Right lobe of liver (tissue), 6 donors: ENCODE measurements at regions not wholly inside any gene's neighbourhood (a gene's known extent, or its start where the extent isn't known, plus 50 kb on each side); places are given as distances from the start of the nearest gene placed in this dataset.
"Not testable (repeated sequence)": the region's sequence is repeated elsewhere in the genome, so short reads cannot be mapped to it uniquely, and the experiment has no call there.

ENCODE experiments used
- ATAC-seq, 4 donors: fragments of 200-7000 bp; cut with Tn5 transposase; one replicate each; pipeline ENCODE4 v1.9.1; 2020; ENCODE audit warnings: mild to moderate bottlenecking in 4 of 4, moderate library complexity in 4 of 4
- DNase-seq, 3 donors: peaks; one replicate each; pipeline ENCODE4 v3.0.0-alpha.2; 2020
- H3K27ac ChIP-seq, 3 donors: fragments of 200-600 bp; one replicate each; pipeline ENCODE4 v1.8.0; 2022
- H3K27me3 ChIP-seq, 2 donors: fragments of 200-600 bp; one replicate each; pipeline ENCODE4 v1.8.0; 2022
- H3K36me3 ChIP-seq, 4 donors: fragments of 200-600 bp; sonication (generic) in 1 of 4; one replicate each; pipeline versions ENCODE4 v1.5.1 to v1.8.0; 2017 to 2022; ENCODE audit warnings: control low read depth in 1 of 4
- H3K4me1 ChIP-seq, 4 donors: fragments of 200-600 bp; sonication (generic) in 1 of 4; one replicate each; pipeline versions ENCODE4 v1.5.1 to v1.8.0; 2017 to 2022; ENCODE audit warnings: control low read depth in 1 of 4
- H3K4me3 ChIP-seq, 3 donors: fragments of 200-600 bp; one replicate each; pipeline ENCODE4 v1.8.0; 2022
- H3K9me3 ChIP-seq, 4 donors: fragments of 200-600 bp; sonication (generic) in 1 of 4; one replicate each; pipeline versions ENCODE4 v1.5.1 to v1.8.0; 2017 to 2022; ENCODE audit warnings: control low read depth in 1 of 4
- POLR2A ChIP-seq: fragments of 450-650 bp; IDR thresholded peaks from one replicate; pipeline ENCODE4 v1.6.1; 2017; ENCODE audit warnings: antibody characterized with exemption, mild to moderate bottlenecking
- WGBS: methylation state at CpG from one replicate; pipeline ENCODE4 v1.1.6; 2018; ENCODE audit warnings: low coverage, low lambda C conversion rate; ENCODE audit not compliant: insufficient coverage; ENCODE audit errors: missing lambda C conversion rate; 5-methylcytosine and 5-hydroxymethylcytosine counted together
- intact Hi-C, 2 donors: fragments of 100-400 bp; cut with DNase I; formaldehyde crosslinking; loops; one replicate each; pipeline versions ENCODE4 v1.11.2 to v1.14.1; 2022
- TF ChIP-seq, protein P1 (sequence below), 4 donors: fragments of 200-600 bp in 3 of 4; fragments of 450-650 bp in 1 of 4; IDR thresholded peaks; one replicate each; pipeline versions ENCODE4 v1.5.1 to v1.8.0; 2016 to 2022; ENCODE audit warnings: antibody characterized with exemption in 4 of 4, mild to moderate bottlenecking in 2 of 4
- donor health status: DM: no; HTN: yes; CAD: no.
- donor health status: DM: no; HTN: no; CAD: no.
- donor health status: DM: no; HTN: no; CAD: no.
- donor health status: DM: no; HTN: yes; CAD: no.
- donor health status: DM: no; HTN: yes; CAD: no.

- no peak for ATAC-seq
- no peak overlapping the region for H3K27ac ChIP-seq
Measured at GRCh38 chr17:77841742-77842527, 116.6 kb upstream of the TNRC6C start.

GRCh38 chr17:77842528-77843147 lies 115.9 kb upstream of the TNRC6C start:
- no peaks in the 10 kb centered on the region for H3K36me3 ChIP-seq
- intact Hi-C loops: no loop called here
- TF ChIP-seq, protein P1, sequence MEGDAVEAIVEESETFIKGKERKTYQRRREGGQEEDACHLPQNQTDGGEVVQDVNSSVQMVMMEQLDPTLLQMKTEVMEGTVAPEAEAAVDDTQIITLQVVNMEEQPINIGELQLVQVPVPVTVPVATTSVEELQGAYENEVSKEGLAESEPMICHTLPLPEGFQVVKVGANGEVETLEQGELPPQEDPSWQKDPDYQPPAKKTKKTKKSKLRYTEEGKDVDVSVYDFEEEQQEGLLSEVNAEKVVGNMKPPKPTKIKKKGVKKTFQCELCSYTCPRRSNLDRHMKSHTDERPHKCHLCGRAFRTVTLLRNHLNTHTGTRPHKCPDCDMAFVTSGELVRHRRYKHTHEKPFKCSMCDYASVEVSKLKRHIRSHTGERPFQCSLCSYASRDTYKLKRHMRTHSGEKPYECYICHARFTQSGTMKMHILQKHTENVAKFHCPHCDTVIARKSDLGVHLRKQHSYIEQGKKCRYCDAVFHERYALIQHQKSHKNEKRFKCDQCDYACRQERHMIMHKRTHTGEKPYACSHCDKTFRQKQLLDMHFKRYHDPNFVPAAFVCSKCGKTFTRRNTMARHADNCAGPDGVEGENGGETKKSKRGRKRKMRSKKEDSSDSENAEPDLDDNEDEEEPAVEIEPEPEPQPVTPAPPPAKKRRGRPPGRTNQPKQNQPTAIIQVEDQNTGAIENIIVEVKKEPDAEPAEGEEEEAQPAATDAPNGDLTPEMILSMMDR (IDR thresholded peaks at IDR 0.05): no peak
- no peaks in the 10 kb centered on the region for H3K9me3 ChIP-seq
- DNase-seq (no peak), ATAC-seq (peak in 1 of 4 donors; percentile 20)
- no peak overlapping the region for H3K4me3 ChIP-seq
- WGBS: 67% methylated on average over 10 of the region's 10 CpGs
- H3K27me3 ChIP-seq: no peaks in the 10 kb centered on the region
- no peaks in the 10 kb centered on the region for H3K4me1 ChIP-seq
- no peak overlapping the region for H3K27ac ChIP-seq

More at GRCh38 chr17:77841742-77842527, 116.6 kb upstream of the TNRC6C start:
- Histone ChIP-seq H3K36me3 (no peaks in the 10 kb centered on the region), H3K4me3 (no peak overlapping the region), H3K9me3 (no peaks in the 10 kb centered on the region), H3K4me1 (peaks cover 0 to under 1% (median 0%) of the 10 kb centered on the region in 4 donors), H3K27me3 (no peaks in the 10 kb centered on the region)
- intact Hi-C loops: no loop called here
- DNase-seq: peak in 1 of 3 donors; percentile 5
- TF ChIP-seq, protein P1 (IDR thresholded peaks at IDR 0.05): no peak
- TF ChIP-seq POLR2A: no peak
- WGBS: 83% methylated on average over 2 of the region's 8 CpGs

DNA sequence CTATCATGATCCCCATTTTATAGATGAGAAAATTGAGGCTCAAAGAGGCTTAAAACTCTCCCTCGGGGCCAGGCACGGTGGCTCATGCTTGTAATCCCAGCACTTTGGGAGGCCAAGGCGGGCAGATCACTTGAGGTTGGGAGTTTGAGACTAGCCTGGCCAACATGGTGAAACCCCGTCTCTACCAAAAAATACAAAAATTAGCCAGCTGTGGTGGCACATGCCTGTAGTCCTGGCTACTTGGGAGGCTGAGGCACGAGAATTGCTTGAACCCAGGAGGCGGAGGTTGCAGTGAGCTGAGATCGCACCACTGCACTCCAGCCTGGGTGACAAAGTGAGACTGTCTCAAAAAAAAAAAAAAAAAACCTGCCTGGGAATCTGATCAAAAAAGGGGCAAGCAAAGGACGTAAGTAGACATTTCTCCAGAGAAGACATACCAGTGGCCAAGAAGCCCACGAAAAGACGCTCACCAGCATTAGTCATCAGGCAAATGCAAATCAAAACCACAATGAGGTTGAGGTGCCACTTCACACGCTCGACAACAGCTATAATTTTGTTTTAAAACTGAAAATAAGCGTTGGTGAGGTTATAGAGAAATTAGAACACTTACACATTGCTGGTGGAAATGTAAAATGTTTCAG lies 115.1 kb upstream of the TNRC6C start:
- 63% methylated on average over 10 of the region's 13 CpGs for WGBS
- ATAC-seq, H3K27me3 ChIP-seq, H3K27ac ChIP-seq, H3K9me3 ChIP-seq, H3K4me1 ChIP-seq, intact Hi-C loops, H3K4me3 ChIP-seq, H3K36me3 ChIP-seq: not testable (repeated sequence)
- peak in 1 of 3 donors; percentile 5 for DNase-seq

- ATAC-seq (no peak), DNase-seq (no peak)
- H3K27ac ChIP-seq: no peak overlapping the region
- H3K27me3 ChIP-seq: no peaks in the 10 kb centered on the region
- no peaks in the 10 kb centered on the region for H3K9me3 ChIP-seq
- WGBS: 44% methylated on average over 2 of the region's 2 CpGs
- H3K36me3 ChIP-seq: no peaks in the 10 kb centered on the region
- H3K4me1 ChIP-seq: no peaks in the 10 kb centered on the region
- TF ChIP-seq POLR2A: no peak
- TF ChIP-seq, protein P1 (IDR thresholded peaks at IDR 0.05): no peak
- intact Hi-C loops: no loop called here
- no peak overlapping the region for H3K4me3 ChIP-seq
Measured at GRCh38 chr17:77843896-77844295, 114.6 kb upstream of the TNRC6C start.

- Histone ChIP-seq H3K4me3 (no peak overlapping the region), H3K4me1 (no peaks in the 10 kb centered on the region), H3K36me3 (no peaks in the 10 kb centered on the region), H3K27ac (no peak overlapping the region), H3K27me3 (no peaks in the 10 kb centered on the region), H3K9me3 (no peaks in the 10 kb centered on the region)
- 84% methylated on average over 8 of the region's 11 CpGs for WGBS
- no peak for ATAC-seq
- intact Hi-C loops: no loop called here
- DNase-seq: peak in 2 of 3 donors; percentile 14 to 31
- TF ChIP-seq, protein P1 (IDR thresholded peaks at IDR 0.05): no peak
- TF ChIP-seq POLR2A: no peak
Measured at GRCh38 chr17:77844681-77845080, 113.8 kb upstream of the TNRC6C start.
